HUDEP-2 (cell line): ENCODE measurements at regions not wholly inside any gene's neighbourhood (a gene's known extent, or its start where the extent isn't known, plus 50 kb on each side); places are given as distances from the start of the nearest gene placed in this dataset.

ENCODE experiments used
- DNase-seq, 76 experiments: peaks; one replicate each; lab custom pipeline; 2025; ENCODE audit not compliant: unreplicated experiment in 76 of 76; lab: John Stamatoyannopoulos, UW

GRCh38 chr14:100673085-100673806 lies 53.4 kb upstream of the DLK1 start:
- DNase-seq = no peak

GRCh38 chr14:100673807-100674154 lies 52.9 kb upstream of the DLK1 start:
- DNase-seq = no peak

DNA sequence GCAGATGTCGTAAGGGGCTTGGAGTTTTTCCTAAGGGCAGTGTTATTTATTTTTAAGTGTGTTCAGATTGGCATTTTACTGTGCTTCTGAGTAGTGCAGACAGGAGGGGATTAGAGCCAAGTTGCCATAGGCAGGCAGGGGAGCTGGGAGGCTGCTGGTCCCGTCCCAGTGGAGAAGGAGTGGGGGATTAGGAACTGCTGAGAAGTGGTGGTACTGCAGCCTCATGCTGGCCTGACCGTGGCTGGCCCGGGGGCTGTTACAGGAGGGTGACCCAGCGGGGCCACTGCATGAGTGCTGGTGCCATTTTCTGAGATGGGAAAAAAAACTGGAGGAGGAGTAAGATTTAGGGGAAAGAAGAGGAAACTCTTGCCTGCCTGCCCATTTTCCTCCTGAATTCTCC lies 52.3 kb upstream of the DLK1 start:
- no peak for DNase-seq

DNA sequence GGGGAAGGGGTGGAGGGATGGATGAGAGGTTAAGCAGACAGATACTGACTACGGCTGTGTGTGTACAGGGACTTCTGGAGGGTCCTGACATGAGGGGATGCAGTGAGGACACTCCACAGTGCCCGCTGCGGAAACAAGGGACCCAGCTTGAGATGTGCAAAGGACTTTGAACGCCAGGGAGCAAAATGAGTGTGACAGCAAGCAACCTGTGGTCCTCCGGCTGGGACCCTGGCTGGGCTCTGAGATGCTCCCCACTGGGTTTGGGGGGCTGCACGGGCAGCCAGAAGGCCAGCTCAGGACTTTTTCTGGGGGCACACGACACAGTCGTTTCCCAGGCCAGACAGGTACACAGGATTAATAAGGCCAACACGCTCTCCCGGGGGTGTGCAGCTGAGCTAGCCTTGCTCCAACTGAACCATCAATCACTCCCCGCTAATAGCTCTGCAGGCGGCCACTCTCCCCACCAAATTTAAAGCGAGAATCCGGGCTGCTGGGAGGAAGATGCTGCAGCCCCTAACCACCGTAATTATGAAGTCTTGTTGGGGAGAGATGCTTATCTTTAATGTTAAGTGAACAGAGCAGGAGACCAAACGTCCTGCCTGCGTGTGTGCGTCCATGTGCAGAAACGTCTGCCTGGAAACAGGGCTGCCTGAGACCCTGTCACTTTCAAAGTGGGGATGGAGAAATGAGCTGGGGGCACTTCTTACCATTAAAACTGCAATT lies 51.6 kb upstream of the DLK1 start:
- no peak for DNase-seq

DNA sequence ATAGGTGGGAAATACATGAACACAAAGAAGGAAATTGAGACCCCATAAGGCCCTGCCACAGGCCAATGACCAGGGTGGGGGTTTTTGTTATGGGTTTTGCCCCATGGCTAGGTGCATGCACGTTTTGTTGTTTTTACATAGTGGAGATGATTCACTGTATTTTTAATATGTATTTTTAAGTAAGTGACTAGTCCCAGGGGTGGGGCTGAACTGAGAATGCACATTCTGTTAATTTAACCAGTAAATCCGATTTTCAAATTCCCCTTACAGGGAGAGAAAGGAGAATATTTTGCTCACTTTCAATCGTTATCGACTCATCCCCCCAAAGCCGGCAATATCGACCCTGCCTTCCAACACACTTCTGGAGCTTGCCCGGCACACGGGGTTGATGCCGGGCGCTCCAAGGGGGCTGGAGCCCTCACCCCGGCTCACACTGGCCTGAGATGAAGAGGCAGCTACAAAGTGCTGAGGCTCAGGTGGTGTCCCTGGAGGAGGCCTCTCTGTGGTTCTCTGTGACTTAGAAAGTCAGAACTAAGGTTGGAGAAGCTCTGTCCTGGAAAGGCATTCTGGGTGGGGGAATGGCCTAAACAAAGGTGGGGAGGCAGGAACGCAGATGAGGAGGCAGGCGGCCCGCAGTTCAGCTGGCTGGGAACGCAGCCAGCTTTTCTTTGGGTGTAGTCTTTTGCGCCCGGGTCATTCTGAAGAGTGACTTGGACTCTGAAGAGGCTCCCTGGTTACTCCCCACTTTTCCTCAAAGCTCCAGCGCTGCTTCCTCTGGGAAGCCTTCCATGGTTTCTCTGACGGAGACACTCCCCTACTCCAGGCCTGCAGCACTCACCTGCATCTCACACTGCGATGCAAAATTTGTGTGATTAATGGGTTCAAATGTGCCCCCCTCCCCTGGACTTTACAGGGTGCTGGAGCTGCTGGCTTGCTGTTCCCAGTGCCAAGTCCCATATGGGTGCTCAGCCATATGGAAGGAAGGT lies 50.7 kb upstream of the DLK1 start:
- DNase-seq = peak in 24 of 76 experiments; percentile 5 to 54 (median 16)
